Esophagus (tissue), 2 donors: ENCODE measurements at regions not wholly inside any gene's neighbourhood (a gene's known extent, or its start where the extent isn't known, plus 50 kb on each side); places are given as distances from the start of the nearest gene placed in this dataset.
"Not testable (repeated sequence)": the region's sequence is repeated elsewhere in the genome, so short reads cannot be mapped to it uniquely, and the experiment has no call there.

ENCODE experiments used
- H3K27ac ChIP-seq, 2 donors: one replicate each; pipeline ENCODE4 v1.5.1; 2013; ENCODE audit warnings: low read depth in 2 of 2, mild to moderate bottlenecking in 2 of 2, inconsistent platforms in 1 of 2, low read length in 1 of 2, moderate library complexity in 1 of 2
- H3K27me3 ChIP-seq, 2 donors: one replicate each; pipeline ENCODE4 v1.6.1; 2013; ENCODE audit warnings: low read length in 2 of 2, control low read depth in 1 of 2, mild to moderate bottlenecking in 1 of 2; ENCODE audit not compliant: insufficient read depth in 2 of 2, control insufficient read depth in 1 of 2
- H3K36me3 ChIP-seq, 2 donors: one replicate each; pipeline ENCODE4 v1.6.1; 2013; ENCODE audit warnings: low read length in 1 of 2; ENCODE audit not compliant: control insufficient read depth in 2 of 2, insufficient read depth in 2 of 2
- H3K4me1 ChIP-seq, 2 donors: one replicate each; pipeline ENCODE4 v1.6.1; 2013; ENCODE audit warnings: low read length in 1 of 2; ENCODE audit not compliant: control insufficient read depth in 2 of 2, insufficient read depth in 2 of 2
- H3K4me3 ChIP-seq, 2 donors: one replicate each; pipeline ENCODE4 v1.5.1; 2013; ENCODE audit warnings: low read length in 2 of 2, mild to moderate bottlenecking in 2 of 2, low read depth in 1 of 2, moderate library complexity in 1 of 2
- H3K9me3 ChIP-seq, 2 donors: one replicate each; pipeline ENCODE4 v1.6.1; 2013; ENCODE audit warnings: mild to moderate bottlenecking in 2 of 2, low read depth in 1 of 2, low read length in 1 of 2, moderate library complexity in 1 of 2; ENCODE audit not compliant: control insufficient read depth in 2 of 2, insufficient read depth in 1 of 2
- WGBS, 2 donors: extraction: QIAGEN DNeasy Blood & Tissue Kit; methylation state at CpG; one replicate each; pipeline ENCODE4 v1.1.7; 2013; 5-methylcytosine and 5-hydroxymethylcytosine counted together
- donor health status: healthy with polysubstance abuse.
- donor health status: Bipolar disorder and iron deficiency.

DNA sequence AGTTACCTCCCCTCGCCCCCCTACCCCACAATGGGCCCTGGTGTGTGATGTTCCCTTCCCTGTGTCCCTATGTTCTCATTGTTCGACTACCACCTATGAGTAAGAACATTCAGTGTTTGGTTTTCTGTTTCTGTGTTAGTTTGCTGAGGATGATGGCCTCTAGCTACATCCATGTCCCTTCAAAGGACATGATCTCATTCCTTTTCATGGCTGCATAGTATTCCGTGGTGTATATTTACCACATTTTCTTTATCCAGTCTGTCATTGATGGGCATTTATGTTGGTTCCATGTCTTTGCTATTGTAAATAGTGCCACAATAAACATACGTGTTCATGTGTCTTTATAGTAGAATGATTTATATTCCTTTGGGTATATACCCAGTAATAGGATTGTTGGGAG is 90.2 kb upstream of the ZEB1 start:
- not testable (repeated sequence) for H3K9me3 ChIP-seq, H3K27me3 ChIP-seq, H3K36me3 ChIP-seq, H3K27ac ChIP-seq, H3K4me3 ChIP-seq, H3K4me1 ChIP-seq
- WGBS, 2 donors: 86 to 93% methylated on average over 4 of the region's 4 CpGs

DNA sequence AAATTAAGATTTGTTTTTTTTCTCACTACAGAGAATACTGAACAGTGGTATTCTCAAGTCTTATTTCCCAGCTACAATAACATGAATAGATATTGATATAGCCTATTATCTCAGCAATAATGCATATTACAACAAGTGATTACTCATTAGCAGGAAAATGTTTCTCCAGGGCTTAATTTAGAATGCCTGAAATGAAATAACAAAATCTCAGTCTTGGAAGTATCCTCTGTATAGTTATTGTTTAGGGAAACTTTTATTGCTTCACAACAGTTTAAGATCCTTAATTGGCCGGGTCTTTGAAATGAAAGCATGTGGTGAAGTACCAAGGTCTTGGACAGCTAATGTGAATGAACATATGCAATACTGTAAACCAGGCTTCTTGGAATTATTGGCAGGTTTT is 79.1 kb upstream of the ZEB1 start:
- H3K27ac ChIP-seq: no peak overlapping the region
- WGBS, 2 donors: 74 to 79% methylated on average over 1 of the region's 1 CpG
- H3K27me3 ChIP-seq: no peaks in the 10 kb centered on the region
- no peak overlapping the region for H3K4me3 ChIP-seq
- H3K9me3 ChIP-seq: no peaks in the 10 kb centered on the region
- no peaks in the 10 kb centered on the region for H3K4me1 ChIP-seq
- H3K36me3 ChIP-seq: no peaks in the 10 kb centered on the region

- Histone ChIP-seq H3K4me1 (no peaks in the 10 kb centered on the region), H3K27ac (no peak overlapping the region), H3K27me3 (no peaks in the 10 kb centered on the region), H3K9me3 (no peaks in the 10 kb centered on the region), H3K4me3 (no peak overlapping the region), H3K36me3 (no peaks in the 10 kb centered on the region)
- 29 to 50% methylated on average over 1 of the region's 1 CpG for WGBS, 2 donors
Measured at GRCh38 chr10:31242902-31243301, 76.1 kb upstream of the ZEB1 start.

- H3K27ac ChIP-seq, H3K9me3 ChIP-seq, H3K4me1 ChIP-seq, H3K27me3 ChIP-seq, H3K36me3 ChIP-seq, H3K4me3 ChIP-seq: not testable (repeated sequence)
- 95 to 96% methylated on average over 3 to 4 of the region's 4 CpGs for WGBS, 2 donors
Measured at GRCh38 chr10:31251118-31251517, 67.9 kb upstream of the ZEB1 start.

GRCh38 chr10:31253237-31253636 is 65.8 kb upstream of the ZEB1 start:
- WGBS, 2 donors: 45 to 54% methylated on average over 1 of the region's 1 CpG
- no peak overlapping the region for H3K27ac ChIP-seq

GRCh38 chr10:31261511-31262311 is 57.3 kb upstream of the ZEB1 start:
- Histone ChIP-seq H3K4me3 (no peak overlapping the region), H3K27me3 (no peaks in the 10 kb centered on the region), H3K36me3 (no peaks in the 10 kb centered on the region), H3K9me3 (no peaks in the 10 kb centered on the region), H3K4me1 (no peaks in the 10 kb centered on the region), H3K27ac (no peak overlapping the region)
- WGBS, 2 donors: 57 to 60% methylated on average over 6 of the region's 6 CpGs

More at GRCh38 chr10:31253237-31253636, 65.8 kb upstream of the ZEB1 start:
- Histone ChIP-seq H3K4me3 (no peak overlapping the region), H3K4me1 (no peaks in the 10 kb centered on the region), H3K36me3 (no peaks in the 10 kb centered on the region), H3K27me3 (no peaks in the 10 kb centered on the region), H3K9me3 (no peaks in the 10 kb centered on the region)

GRCh38 chr10:31262672-31263071 is 56.3 kb upstream of the ZEB1 start:
- Histone ChIP-seq H3K27me3 (no peaks in the 10 kb centered on the region), H3K27ac (no peak overlapping the region), H3K4me1 (no peaks in the 10 kb centered on the region), H3K4me3 (no peak overlapping the region), H3K36me3 (no peaks in the 10 kb centered on the region), H3K9me3 (no peaks in the 10 kb centered on the region)
- WGBS, 2 donors: 58 to 62% methylated on average over 2 of the region's 2 CpGs

- WGBS, 2 donors: 96 to 100% methylated on average over 5 of the region's 5 CpGs
- Histone ChIP-seq H3K4me3 (no peak overlapping the region), H3K27ac (no peak overlapping the region), H3K4me1 (no peaks in the 10 kb centered on the region), H3K36me3 (no peaks in the 10 kb centered on the region), H3K27me3 (no peaks in the 10 kb centered on the region), H3K9me3 (no peaks in the 10 kb centered on the region)
Measured at GRCh38 chr10:31263903-31264302, 55.1 kb upstream of the ZEB1 start.

GRCh38 chr10:31268444-31269303 is 50.3 kb upstream of the ZEB1 start:
- no peak overlapping the region for H3K27ac ChIP-seq
- no peaks in the 10 kb centered on the region for H3K36me3 ChIP-seq
- no peaks in the 10 kb centered on the region for H3K9me3 ChIP-seq
- WGBS, 2 donors: 83% methylated on average over 12 of the region's 12 CpGs
- no peak overlapping the region for H3K4me3 ChIP-seq
- no peaks in the 10 kb centered on the region for H3K4me1 ChIP-seq
- no peaks in the 10 kb centered on the region for H3K27me3 ChIP-seq
